GM18870 (cell line): ENCODE measurements at regions not wholly inside any gene's neighbourhood (a gene's known extent, or its start where the extent isn't known, plus 50 kb on each side); places are given as distances from the start of the nearest gene placed in this dataset.

Experiments
- ATAC-seq: cut with Tn5 transposase; IDR thresholded peaks from one replicate; pipeline ENCODE4 v1.9.1; 2021; ENCODE audit warnings: moderate library complexity; ENCODE audit not compliant: unreplicated experiment

DNA sequence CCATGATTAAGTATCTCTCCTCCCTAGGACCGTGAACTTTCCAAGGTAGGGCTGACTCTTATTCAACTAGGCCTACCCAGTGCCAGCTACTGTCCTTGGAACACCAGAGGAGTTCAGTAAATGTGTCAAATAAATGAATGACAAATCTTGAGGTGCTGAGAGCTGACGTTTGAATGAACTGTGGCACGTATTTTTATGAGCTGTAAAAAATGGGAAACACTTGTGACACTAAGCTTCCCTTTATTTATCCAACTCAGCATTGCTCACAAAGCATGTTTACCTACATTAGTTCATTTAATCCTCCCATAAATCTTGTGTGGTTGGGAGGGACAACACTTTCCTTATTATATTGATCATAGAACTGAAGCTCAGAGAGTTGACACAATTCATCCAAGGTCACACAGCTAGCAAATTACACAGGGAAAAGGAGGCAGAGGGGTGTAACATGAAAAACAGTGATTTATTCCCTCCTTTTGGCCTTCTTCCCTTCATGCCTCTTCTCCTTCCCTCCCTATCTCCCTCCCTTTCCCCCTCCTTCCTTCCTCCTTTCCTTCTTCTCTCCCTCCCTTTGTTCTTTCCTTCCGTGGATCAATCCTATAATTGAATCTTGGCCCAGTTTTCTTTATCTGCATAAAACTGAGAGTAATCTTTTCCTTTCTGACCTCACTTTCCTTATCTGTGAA, 412.6 kb downstream of the DMRT2 start:
- ATAC-seq: no peak

DNA sequence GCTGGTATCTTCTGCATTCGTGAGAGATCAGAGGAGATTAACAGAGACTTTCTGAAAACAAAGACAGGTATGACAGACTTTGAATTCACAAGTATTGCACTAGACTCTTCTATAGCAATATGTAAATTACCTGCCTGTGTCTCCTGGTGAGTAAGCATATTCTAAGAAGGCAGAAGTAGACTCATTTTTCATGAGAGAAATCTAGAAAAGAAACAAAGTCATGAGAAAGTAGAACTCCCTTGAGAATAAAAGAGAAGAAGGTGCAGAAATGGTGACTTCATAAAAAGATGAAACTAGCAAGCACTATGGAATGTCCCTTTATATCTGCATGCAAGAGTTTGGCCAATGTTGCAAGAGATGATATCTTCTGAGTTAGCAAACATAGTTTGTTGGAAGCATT, 419.8 kb downstream of the DMRT2 start:
- peak; percentile 84 for ATAC-seq

DNA sequence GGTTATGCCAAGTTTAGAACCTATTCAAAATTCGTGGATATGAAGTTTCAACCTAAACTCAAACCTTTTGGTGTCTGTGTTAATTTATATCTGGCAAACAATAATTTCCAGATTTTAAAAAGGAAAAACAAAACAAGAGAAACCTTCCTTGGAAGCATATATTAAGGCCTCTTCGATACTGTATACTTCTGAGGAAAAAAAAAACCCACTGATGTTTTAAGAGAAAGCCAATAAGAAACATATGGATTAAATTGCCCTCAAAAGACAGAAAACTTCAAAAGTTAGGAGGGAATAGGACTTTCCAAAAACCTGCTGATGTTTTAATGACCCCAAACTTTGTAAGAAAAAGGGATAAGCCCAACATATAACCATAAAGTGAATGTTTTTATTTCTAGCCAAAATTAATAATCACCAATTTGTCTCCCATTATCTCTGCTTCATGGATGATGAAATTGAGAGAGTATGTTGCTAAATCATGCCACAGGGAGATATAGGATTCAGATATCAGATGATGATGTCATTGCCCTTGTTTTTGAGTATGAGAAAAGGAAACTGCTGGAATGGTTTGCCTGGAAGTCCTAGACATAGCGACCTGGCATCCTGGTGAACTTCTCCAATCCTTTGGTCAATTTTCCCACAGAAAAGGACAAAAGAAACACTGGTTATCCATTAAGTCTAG, 423.9 kb downstream of the DMRT2 start:
- no peak for ATAC-seq

GRCh38 chr9:1474671-1475070, 424.5 kb downstream of the DMRT2 start:
- no peak for ATAC-seq

DNA sequence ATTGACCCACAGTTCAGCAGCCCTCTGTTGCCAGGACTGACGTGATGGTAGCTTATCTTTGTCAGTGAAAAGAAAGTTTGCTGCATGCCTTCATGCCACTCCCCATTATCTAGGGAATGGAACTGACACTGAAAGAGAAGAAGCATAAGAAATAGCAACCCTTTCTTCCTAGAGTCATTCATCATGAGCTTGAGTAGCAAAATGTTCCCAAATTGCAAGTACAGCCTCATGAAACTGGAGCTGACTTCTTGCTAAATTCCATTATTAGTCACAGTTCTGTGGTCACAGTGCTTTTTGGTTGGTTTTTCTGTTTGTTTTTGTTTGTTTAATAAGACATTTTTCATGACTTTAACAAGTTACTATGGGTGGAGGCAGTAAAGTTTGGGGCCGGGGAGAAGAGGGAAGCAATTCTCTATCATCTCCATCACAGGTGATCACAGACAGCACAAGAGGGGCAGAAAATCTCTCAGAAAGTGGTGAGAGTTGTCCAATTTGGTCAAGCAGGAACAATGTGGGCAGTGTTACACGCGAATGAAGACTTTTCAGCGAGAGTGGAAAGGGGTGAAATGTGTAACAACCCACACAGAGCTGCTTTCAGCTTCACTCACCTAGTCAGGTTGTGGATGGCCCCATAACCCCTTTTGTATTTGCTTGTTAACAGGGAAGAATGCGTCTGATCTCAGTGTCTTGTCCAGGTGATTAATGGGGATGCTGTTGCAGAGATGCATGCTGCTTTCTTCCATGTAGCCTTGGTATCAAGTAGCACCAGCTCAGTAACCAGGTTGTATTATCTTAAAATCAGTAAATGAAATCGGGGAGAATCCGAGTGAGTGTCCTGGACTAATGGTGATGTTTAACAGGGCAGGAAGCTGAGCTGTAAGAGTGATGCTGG, 440.4 kb downstream of the DMRT2 start:
- ATAC-seq: peak; percentile 82

GRCh38 chr9:1492156-1492555, 442.0 kb downstream of the DMRT2 start:
- ATAC-seq: no peak

- no peak for ATAC-seq
These were observed 445.3 kb downstream of the DMRT2 start for GRCh38 chr9:1495282-1496030.

- ATAC-seq: no peak
These were observed 455.3 kb downstream of the DMRT2 start for GRCh38 chr9:1505489-1505888.

DNA sequence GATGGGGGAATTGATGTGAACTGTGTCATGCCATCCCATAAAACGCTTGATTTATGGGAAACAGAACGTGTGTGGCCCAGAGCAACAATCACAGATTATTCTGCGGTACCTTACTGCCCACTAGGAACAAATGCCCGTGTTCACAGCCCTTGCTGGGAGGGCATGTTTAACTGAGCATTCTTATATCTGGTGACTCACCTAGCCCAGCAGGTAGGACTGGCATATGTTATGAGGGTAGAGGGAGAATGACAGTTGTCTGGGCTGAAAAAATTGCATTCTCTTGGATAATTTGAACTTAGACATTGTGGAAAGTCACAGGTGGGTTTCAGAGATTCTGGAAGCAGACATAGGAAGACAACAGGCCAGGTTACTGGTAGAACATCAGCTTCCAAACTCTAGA, 460.6 kb downstream of the DMRT2 start:
- no peak for ATAC-seq

DNA sequence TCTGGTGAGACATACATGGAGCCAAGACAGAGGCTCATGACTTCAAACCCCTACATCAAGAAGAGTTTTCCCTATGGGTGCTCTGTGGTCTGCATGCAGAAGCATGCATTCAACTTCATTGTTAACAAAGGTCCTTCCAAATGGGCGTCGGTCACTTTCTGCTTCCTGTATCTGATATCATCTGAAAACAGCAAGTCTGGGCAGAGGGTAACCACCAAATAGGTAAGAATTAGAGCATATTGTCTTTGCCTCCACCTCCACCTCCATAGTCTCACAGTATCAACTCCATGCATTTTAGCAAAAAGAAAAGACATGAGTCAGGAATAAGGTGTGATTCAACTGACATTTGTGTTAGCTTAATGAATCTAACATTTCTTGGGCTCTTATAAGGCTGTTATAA, 462.9 kb downstream of the DMRT2 start:
- no peak for ATAC-seq

DNA sequence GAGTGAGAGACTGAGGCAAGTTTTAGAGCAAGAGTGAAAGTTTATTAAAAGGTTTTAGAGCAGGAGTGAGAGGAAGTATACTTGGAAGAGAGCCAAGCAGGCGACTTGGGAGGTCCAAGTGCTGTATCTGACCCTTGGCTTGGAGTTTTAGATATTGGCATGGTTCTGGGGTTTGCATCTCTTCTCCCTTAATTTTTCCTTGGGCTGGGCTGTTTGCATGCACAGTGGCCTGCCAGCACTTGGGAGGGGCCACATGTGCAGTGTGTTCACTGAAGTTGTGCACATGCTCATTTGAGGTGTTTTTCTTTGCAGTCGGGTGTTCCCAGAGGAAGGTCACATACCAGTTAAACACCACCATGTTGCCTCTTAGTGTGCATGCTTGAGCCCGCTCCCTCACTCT, 464.1 kb downstream of the DMRT2 start:
- ATAC-seq: no peak

DNA sequence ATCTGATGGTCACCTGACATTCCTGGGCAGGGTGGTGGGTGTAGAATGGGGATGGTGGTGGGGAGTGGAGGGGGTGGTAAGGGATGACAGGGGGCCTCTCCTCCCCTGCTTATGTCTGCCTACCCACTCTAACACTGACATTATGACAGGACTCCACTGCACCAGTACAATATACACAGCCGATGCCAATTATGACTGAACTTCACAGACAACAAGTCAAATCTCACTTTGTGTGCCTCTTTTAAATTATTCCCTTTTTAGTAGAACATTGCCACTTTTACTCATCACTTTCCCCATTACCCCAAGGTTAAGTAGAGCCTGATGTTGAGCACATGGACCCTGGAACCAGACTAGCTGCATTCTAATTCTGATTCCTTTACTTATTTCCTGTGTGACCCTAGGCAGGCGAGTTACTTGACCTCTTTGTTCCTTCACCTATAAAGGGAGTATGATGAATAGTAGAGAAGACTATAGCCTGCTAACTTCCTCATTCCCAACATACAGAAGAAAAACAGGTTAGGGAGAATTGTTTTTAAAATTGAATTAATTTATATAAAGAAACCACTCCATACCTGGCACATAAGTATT, 464.7 kb downstream of the DMRT2 start:
- no peak for ATAC-seq

GRCh38 chr9:1515557-1515956, 465.4 kb downstream of the DMRT2 start:
- ATAC-seq: no peak

DNA sequence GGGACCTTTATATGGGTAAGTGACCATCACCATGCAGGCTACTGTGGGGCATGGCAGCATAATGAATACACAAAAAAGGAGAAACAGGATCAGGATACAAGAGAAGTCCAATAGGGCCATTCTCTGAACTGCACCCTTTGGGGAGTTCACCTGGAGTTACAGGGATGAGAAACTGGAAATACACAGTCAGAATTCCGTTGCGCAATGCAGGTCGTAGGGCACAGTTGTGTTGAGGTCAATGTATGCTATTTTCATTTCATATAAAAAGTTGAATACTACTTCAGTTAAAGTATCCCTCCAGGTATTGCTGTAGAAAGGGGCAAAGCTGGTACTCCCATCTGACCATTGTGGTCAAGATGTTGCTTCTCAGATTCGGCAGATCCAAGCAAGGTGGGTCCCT, 471.4 kb downstream of the DMRT2 start:
- ATAC-seq: no peak

- peak; percentile 49 for ATAC-seq
These were observed 472.1 kb downstream of the DMRT2 start for GRCh38 chr9:1522219-1522767.

- no peak for ATAC-seq
These were observed 478.3 kb downstream of the DMRT2 start for GRCh38 chr9:1528456-1528855.

- ATAC-seq: no peak
These were observed 480.5 kb downstream of the DMRT2 start for GRCh38 chr9:1530696-1531095.

- ATAC-seq: no peak
These were observed 481.3 kb downstream of the DMRT2 start for GRCh38 chr9:1531424-1531823.

DNA sequence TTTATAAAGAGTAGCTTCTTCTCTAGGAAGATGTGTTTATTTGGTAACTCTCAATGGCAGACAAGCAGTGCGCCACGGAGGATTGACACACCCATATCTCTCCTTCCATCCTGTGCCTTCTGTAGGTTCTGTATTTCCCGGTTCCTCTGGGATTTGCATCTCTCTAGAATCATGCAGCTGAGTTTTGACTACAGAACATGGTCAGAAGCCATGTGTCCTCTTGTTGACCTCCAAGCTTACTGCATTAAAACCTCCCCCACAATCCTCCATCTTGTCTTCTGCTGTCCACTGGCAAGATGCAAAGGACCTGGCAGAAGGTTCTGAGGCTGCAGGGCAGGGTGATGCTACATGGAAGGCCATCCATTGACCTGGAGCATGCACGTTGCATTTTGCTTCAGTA, 482.0 kb downstream of the DMRT2 start:
- no peak for ATAC-seq

- peak; percentile 54 for ATAC-seq
These were observed 480.1 kb upstream of the SMARCA2 start for GRCh38 chr9:1535051-1535450.
